ENCODE measurements at regions not wholly inside any gene's neighbourhood (a gene's known extent, or its start where the extent isn't known, plus 50 kb on each side); places are given as distances from the start of the nearest gene placed in this dataset.
"Not testable (repeated sequence)": the region's sequence is repeated elsewhere in the genome, so short reads cannot be mapped to it uniquely, and the experiment has no call there.

GRCh38 chr3:26498271-26498670 lies 124.3 kb upstream of the LRRC3B start:
- no peak for TF ChIP-seq CTCF (IDR thresholded peaks at IDR 0.05; ENCODE audit: insufficient read depth in 1 of 2, low read depth in 1 of 2, low read length in 1 of 2, severe bottlenecking in 1 of 2, unreplicated experiment in 1 of 2)
- Histone ChIP-seq H3K36me3 (ENCODE audit: control insufficient read depth, insufficient read depth, low read length) (no peaks in the 10 kb centered on the region), H3K27me3 (replicated peaks; ENCODE audit: control insufficient read depth, insufficient read depth, low read length) (no peaks in the 10 kb centered on the region), H3K4me3 (ENCODE audit: low read depth, low read length) (no peak overlapping the region), H3K4me1 (no peaks in the 10 kb centered on the region), H3K9me3 (no peaks in the 10 kb centered on the region)
- Mint-ChIP-seq H3K4me3 (ENCODE audit: unreplicated experiment) (no peak overlapping the region), H3K36me3 (ENCODE audit: insufficient read depth, unreplicated experiment) (no peaks in the 10 kb centered on the region), H3K27ac (ENCODE audit: unreplicated experiment) (no peak overlapping the region), H3K4me1 (ENCODE audit: low read depth, unreplicated experiment) (no peaks in the 10 kb centered on the region), H3K9me3 (ENCODE audit: unreplicated experiment) (no peaks in the 10 kb centered on the region), H3K27me3 (ENCODE audit: insufficient read depth, unreplicated experiment) (no peaks in the 10 kb centered on the region)
- ChIA-PET POLR2A (no interaction called here), CTCF (no interaction called here)
- BruUV-seq (replicated peaks) = no TSS peak
- DNase-seq = no peak
- intact Hi-C loops (cut with micrococcal nuclease; ENCODE audit: unreplicated experiment) = no loop called here

- no TSS peak for BruUV-seq (replicated peaks)
- Histone ChIP-seq H3K36me3 (ENCODE audit: control insufficient read depth, insufficient read depth, low read length) (no peaks in the 10 kb centered on the region), H3K27me3 (replicated peaks; ENCODE audit: control insufficient read depth, insufficient read depth, low read length) (no peaks in the 10 kb centered on the region), H3K9me3 (no peaks in the 10 kb centered on the region), H3K4me1 (no peaks in the 10 kb centered on the region), H3K4me3 (ENCODE audit: low read depth, low read length) (no peak overlapping the region)
- H3K4me1 Mint-ChIP-seq (ENCODE audit: low read depth, unreplicated experiment) = no peaks in the 10 kb centered on the region
- DNase-seq = no peak
- ChIA-PET CTCF (no interaction called here), POLR2A (no interaction called here)
- no peak overlapping the region for H3K27ac Mint-ChIP-seq (ENCODE audit: unreplicated experiment)
- H3K27me3 Mint-ChIP-seq (ENCODE audit: insufficient read depth, unreplicated experiment) = peaks cover 2% of the 10 kb centered on the region
- no peak overlapping the region for H3K4me3 Mint-ChIP-seq (ENCODE audit: unreplicated experiment)
- no peaks in the 10 kb centered on the region for H3K9me3 Mint-ChIP-seq (ENCODE audit: unreplicated experiment)
- H3K36me3 Mint-ChIP-seq (ENCODE audit: insufficient read depth, unreplicated experiment) = no peaks in the 10 kb centered on the region
- TF ChIP-seq CTCF (IDR thresholded peaks at IDR 0.05; ENCODE audit: insufficient read depth in 1 of 2, low read depth in 1 of 2, low read length in 1 of 2, severe bottlenecking in 1 of 2, unreplicated experiment in 1 of 2) = no peak
- intact Hi-C loops (cut with micrococcal nuclease; ENCODE audit: unreplicated experiment) = no loop called here
Observed at GRCh38 chr3:26505399-26505798, 117.2 kb upstream of the LRRC3B start.

- DNase-seq; H3K4me3 ChIP-seq (ENCODE audit: low read depth, low read length); H3K36me3 ChIP-seq (ENCODE audit: control insufficient read depth, insufficient read depth, low read length); POLR2A ChIA-PET; H3K36me3 Mint-ChIP-seq (ENCODE audit: insufficient read depth, unreplicated experiment); H3K27ac Mint-ChIP-seq (ENCODE audit: unreplicated experiment); H3K9me3 ChIP-seq; H3K4me1 Mint-ChIP-seq (ENCODE audit: low read depth, unreplicated experiment); H3K4me3 Mint-ChIP-seq (ENCODE audit: unreplicated experiment); H3K27me3 ChIP-seq (replicated peaks; ENCODE audit: control insufficient read depth, insufficient read depth, low read length); H3K27me3 Mint-ChIP-seq (ENCODE audit: insufficient read depth, unreplicated experiment); intact Hi-C loops (cut with micrococcal nuclease; ENCODE audit: unreplicated experiment); CTCF ChIA-PET; H3K4me1 ChIP-seq; BruUV-seq (replicated peaks): not testable (repeated sequence)
- H3K9me3 Mint-ChIP-seq (ENCODE audit: unreplicated experiment) = peaks cover 22% of the 10 kb centered on the region
Observed at GRCh38 chr3:26514445-26515029, 108.0 kb upstream of the LRRC3B start.

GRCh38 chr3:26515351-26515750 lies 107.2 kb upstream of the LRRC3B start:
- H3K4me3 Mint-ChIP-seq (ENCODE audit: unreplicated experiment) = no peak overlapping the region

More at GRCh38 chr3:26515351-26515750, 107.2 kb upstream of the LRRC3B start:
- Mint-ChIP-seq H3K27me3 (ENCODE audit: insufficient read depth, unreplicated experiment) (no peaks in the 10 kb centered on the region), H3K36me3 (ENCODE audit: insufficient read depth, unreplicated experiment) (no peaks in the 10 kb centered on the region), H3K4me1 (ENCODE audit: low read depth, unreplicated experiment) (no peaks in the 10 kb centered on the region), H3K27ac (ENCODE audit: unreplicated experiment) (no peak overlapping the region), H3K9me3 (ENCODE audit: unreplicated experiment) (peaks cover 22% of the 10 kb centered on the region)
- CTCF ChIA-PET = no interaction called here
- BruUV-seq (replicated peaks) = no TSS peak
- H3K36me3 ChIP-seq (ENCODE audit: control insufficient read depth, insufficient read depth, low read length) = no peaks in the 10 kb centered on the region
- TF ChIP-seq CTCF (IDR thresholded peaks at IDR 0.05; ENCODE audit: insufficient read depth in 1 of 2, low read depth in 1 of 2, low read length in 1 of 2, severe bottlenecking in 1 of 2, unreplicated experiment in 1 of 2) = no peak
- H3K4me1 ChIP-seq = no peaks in the 10 kb centered on the region
- no peak overlapping the region for H3K4me3 ChIP-seq (ENCODE audit: low read depth, low read length)
- H3K9me3 ChIP-seq = no peaks in the 10 kb centered on the region
- no peak for DNase-seq
- intact Hi-C loops (cut with micrococcal nuclease; ENCODE audit: unreplicated experiment) = no loop called here
- POLR2A ChIA-PET = no interaction called here
- H3K27me3 ChIP-seq (replicated peaks; ENCODE audit: control insufficient read depth, insufficient read depth, low read length) = no peaks in the 10 kb centered on the region

All from Caco-2 (cell line).